Ectodermal cell (in vitro differentiated cells): ENCODE measurements at regions not wholly inside any gene's neighbourhood (a gene's known extent, or its start where the extent isn't known, plus 50 kb on each side); places are given as distances from the start of the nearest gene placed in this dataset.
"Not testable (repeated sequence)": the region's sequence is repeated elsewhere in the genome, so short reads cannot be mapped to it uniquely, and the experiment has no call there.

Source experiments
- H3K27ac ChIP-seq: 2 replicates; pipeline ENCODE4 v1.7.0; 2013; ENCODE audit warnings: mild to moderate bottlenecking, low read depth, low read length; ENCODE audit not compliant: insufficient read depth, poor library complexity, severe bottlenecking
- H3K27me3 ChIP-seq: 2 replicates; pipeline ENCODE4 v1.7.0; 2013; ENCODE audit warnings: mild to moderate bottlenecking, low read length; ENCODE audit not compliant: insufficient read depth, control insufficient read depth, poor library complexity, severe bottlenecking
- H3K36me3 ChIP-seq: one replicate; pipeline ENCODE4 v1.7.0; 2013; ENCODE audit warnings: low read length; ENCODE audit not compliant: control insufficient read depth, insufficient read depth
- H3K4me1 ChIP-seq: one replicate; pipeline ENCODE4 v1.7.0; 2013; ENCODE audit warnings: low read length; ENCODE audit not compliant: control insufficient read depth, insufficient read depth
- H3K4me3 ChIP-seq: 2 replicates; pipeline ENCODE4 v1.7.0; 2013; ENCODE audit warnings: low read depth, low read length, control low read depth; ENCODE audit not compliant: insufficient read depth
- H3K9me3 ChIP-seq: 2 replicates; pipeline ENCODE4 v1.7.0; 2013; ENCODE audit warnings: mild to moderate bottlenecking, low read length, moderate library complexity; ENCODE audit not compliant: control insufficient read depth
- WGBS, 2 experiments: methylation state at CpG; one replicate each; pipeline ENCODE4 v1.1.7; 2013; ENCODE audit warnings: missing lambda C conversion rate in 2 of 2; 5-methylcytosine and 5-hydroxymethylcytosine counted together

GRCh38 chr4:97027728-97028410 lies 1115.4 kb downstream of the STPG2 start:
- 74 to 84% methylated on average over 1 to 2 of the region's 2 CpGs for WGBS, 2 experiments
- Histone ChIP-seq H3K36me3 (no peaks in the 10 kb centered on the region), H3K27ac (no peak overlapping the region)

GRCh38 chr4:97028785-97029184 lies 1114.5 kb downstream of the STPG2 start:
- no peaks in the 10 kb centered on the region for H3K9me3 ChIP-seq
- H3K4me1 ChIP-seq, result no peaks in the 10 kb centered on the region
- H3K27ac ChIP-seq, result no peak overlapping the region
- no peaks in the 10 kb centered on the region for H3K27me3 ChIP-seq
- H3K36me3 ChIP-seq, result no peaks in the 10 kb centered on the region
- 92 to 100% methylated on average over 2 of the region's 2 CpGs for WGBS, 2 experiments
- no peak overlapping the region for H3K4me3 ChIP-seq

More at GRCh38 chr4:97027728-97028410, 1115.4 kb downstream of the STPG2 start:
- H3K4me1 ChIP-seq, result no peaks in the 10 kb centered on the region
- H3K9me3 ChIP-seq, result no peaks in the 10 kb centered on the region
- no peaks in the 10 kb centered on the region for H3K27me3 ChIP-seq
- no peak overlapping the region for H3K4me3 ChIP-seq

GRCh38 chr4:97037411-97038145 lies 1105.7 kb downstream of the STPG2 start:
- H3K27me3 ChIP-seq, H3K36me3 ChIP-seq, H3K9me3 ChIP-seq, H3K4me3 ChIP-seq, H3K4me1 ChIP-seq, H3K27ac ChIP-seq: not testable (repeated sequence)
- 69 to 70% methylated on average over 12 of the region's 12 CpGs for WGBS, 2 experiments

- H3K4me1 ChIP-seq, result no peaks in the 10 kb centered on the region
- H3K36me3 ChIP-seq, result no peaks in the 10 kb centered on the region
- H3K27ac ChIP-seq, result no peak overlapping the region
- no peaks in the 10 kb centered on the region for H3K9me3 ChIP-seq
- 88 to 90% methylated on average over 9 of the region's 9 CpGs for WGBS, 2 experiments
- H3K4me3 ChIP-seq, result no peak overlapping the region
- H3K27me3 ChIP-seq, result no peaks in the 10 kb centered on the region
Measured at GRCh38 chr4:97038146-97038516, 1105.1 kb downstream of the STPG2 start.

- Histone ChIP-seq H3K27ac (no peak overlapping the region), H3K4me3 (no peak overlapping the region), H3K9me3 (no peaks in the 10 kb centered on the region), H3K27me3 (no peaks in the 10 kb centered on the region), H3K36me3 (no peaks in the 10 kb centered on the region), H3K4me1 (no peaks in the 10 kb centered on the region)
- WGBS, 2 experiments, result 90 to 97% methylated on average over 3 of the region's 3 CpGs
Measured at GRCh38 chr4:97072666-97073065, 1070.6 kb downstream of the STPG2 start.

- Histone ChIP-seq H3K36me3 (no peaks in the 10 kb centered on the region), H3K4me3 (no peak overlapping the region), H3K27me3 (no peaks in the 10 kb centered on the region), H3K4me1 (no peaks in the 10 kb centered on the region), H3K9me3 (no peaks in the 10 kb centered on the region), H3K27ac (no peak overlapping the region)
- WGBS, 2 experiments, result 98 to 100% methylated on average over 2 to 3 of the region's 3 CpGs
Measured at GRCh38 chr4:97073194-97073593, 1070.1 kb downstream of the STPG2 start.

GRCh38 chr4:97074531-97074930 lies 1068.7 kb downstream of the STPG2 start:
- no peak overlapping the region for H3K27ac ChIP-seq
- H3K36me3 ChIP-seq, result no peaks in the 10 kb centered on the region
- H3K4me1 ChIP-seq, result no peaks in the 10 kb centered on the region
- 95 to 100% methylated on average over 2 of the region's 2 CpGs for WGBS, 2 experiments
- no peaks in the 10 kb centered on the region for H3K9me3 ChIP-seq
- H3K4me3 ChIP-seq, result no peak overlapping the region
- H3K27me3 ChIP-seq, result no peaks in the 10 kb centered on the region

- H3K9me3 ChIP-seq, result no peaks in the 10 kb centered on the region
- H3K36me3 ChIP-seq, result no peaks in the 10 kb centered on the region
- H3K27ac ChIP-seq, result no peak overlapping the region
- no peaks in the 10 kb centered on the region for H3K4me1 ChIP-seq
- H3K27me3 ChIP-seq, result no peaks in the 10 kb centered on the region
- H3K4me3 ChIP-seq, result no peak overlapping the region
Measured at GRCh38 chr4:97081951-97082350, 1061.3 kb downstream of the STPG2 start.

- H3K27me3 ChIP-seq, H3K4me3 ChIP-seq, H3K36me3 ChIP-seq, H3K9me3 ChIP-seq, H3K27ac ChIP-seq, H3K4me1 ChIP-seq: not testable (repeated sequence)
- 57 to 73% methylated on average over 6 of the region's 6 CpGs for WGBS, 2 experiments
Measured at GRCh38 chr4:97097036-97097435, 1046.2 kb downstream of the STPG2 start.

GRCh38 chr4:97101171-97101570 lies 1042.1 kb downstream of the STPG2 start:
- H3K36me3 ChIP-seq, result not testable (repeated sequence)

More at GRCh38 chr4:97101171-97101570, 1042.1 kb downstream of the STPG2 start:
- not testable (repeated sequence) for H3K4me1 ChIP-seq, H3K27me3 ChIP-seq, H3K27ac ChIP-seq, H3K4me3 ChIP-seq, H3K9me3 ChIP-seq
- WGBS, 2 experiments, result 93% methylated on average over 7 of the region's 7 CpGs
